Neural progenitor cell (in vitro differentiated cells): ENCODE measurements at regions not wholly inside any gene's neighbourhood (a gene's known extent, or its start where the extent isn't known, plus 50 kb on each side); places are given as distances from the start of the nearest gene placed in this dataset.

Experiments
- DNase-seq: peaks from one replicate; pipeline ENCODE4 v3.0.0-alpha.2; 2016; ENCODE audit warnings: low spot score
- H2AFZ ChIP-seq: fragments of 200-600 bp; sonication (generic); replicated peaks from 2 replicates; pipeline ENCODE4 v1.6.1; 2016; ENCODE audit warnings: antibody characterized with exemption
- H3F3A ChIP-seq: fragments of 200-600 bp; sonication (generic); 2 replicates; pipeline ENCODE4 v1.6.1; 2016; ENCODE audit warnings: antibody characterized with exemption, low read depth
- H3K27ac ChIP-seq: fragments of 200-600 bp; sonication (generic); 2 replicates; pipeline ENCODE4 v1.5.1; 2016; ENCODE audit warnings: mild to moderate bottlenecking
- H3K27me3 ChIP-seq: fragments of 200-600 bp; sonication (generic); 2 replicates; pipeline ENCODE4 v1.6.1; 2016; ENCODE audit warnings: mild to moderate bottlenecking, moderate library complexity
- H3K36me3 ChIP-seq: fragments of 200-600 bp; sonication (generic); 2 replicates; pipeline ENCODE4 v1.5.1; 2016
- H3K4me1 ChIP-seq: fragments of 200-600 bp; sonication (generic); 2 replicates; pipeline ENCODE4 v1.6.1; 2016; ENCODE audit warnings: mixed run types
- H3K4me2 ChIP-seq: fragments of 200-600 bp; sonication (generic); 2 replicates; pipeline ENCODE4 v1.6.1; 2016
- H3K4me3 ChIP-seq: fragments of 200-600 bp; sonication (generic); 2 replicates; pipeline ENCODE4 v1.5.1; 2016
- H3K79me2 ChIP-seq: fragments of 200-600 bp; sonication (generic); 2 replicates; pipeline ENCODE4 v1.6.1; 2016; ENCODE audit warnings: low read depth
- H3K9ac ChIP-seq: fragments of 200-600 bp; sonication (generic); 2 replicates; pipeline ENCODE4 v1.6.1; 2016
- H3K9me3 ChIP-seq: fragments of 200-600 bp; sonication (generic); 2 replicates; pipeline ENCODE4 v1.5.1; 2016; ENCODE audit warnings: low read depth
- H4K20me1 ChIP-seq: fragments of 200-600 bp; sonication (generic); 2 replicates; pipeline ENCODE4 v1.6.1; 2016; ENCODE audit warnings: low read depth
- H3K27ac Mint-ChIP-seq: 3 replicates; pipeline ENCODE4 v1.8.0; 2021; ENCODE audit warnings: mixed read lengths
- H3K27me3 Mint-ChIP-seq: 2 replicates; pipeline ENCODE4 v1.8.0; 2022; ENCODE audit warnings: low read depth, mild to moderate bottlenecking, inconsistent platforms, moderate library complexity, mixed read lengths; ENCODE audit not compliant: insufficient read depth
- H3K36me3 Mint-ChIP-seq: 3 replicates; pipeline ENCODE4 v1.8.0; 2021; ENCODE audit warnings: mixed read lengths
- H3K4me1 Mint-ChIP-seq: 3 replicates; pipeline ENCODE4 v1.8.0; 2021; ENCODE audit warnings: mixed read lengths
- H3K4me3 Mint-ChIP-seq: 3 replicates; pipeline ENCODE4 v1.8.0; 2021; ENCODE audit warnings: mild to moderate bottlenecking, moderate library complexity, mixed read lengths
- H3K9me3 Mint-ChIP-seq: 3 replicates; pipeline ENCODE4 v1.8.0; 2020; ENCODE audit warnings: mixed read lengths
- CTCF ChIP-seq: fragments of 200-600 bp; sonication (generic); IDR thresholded peaks from 2 replicates; pipeline ENCODE4 v1.5.1; 2017; ENCODE audit warnings: antibody characterized with exemption, mild to moderate bottlenecking
- EZH2 ChIP-seq: fragments of 200-600 bp; sonication (generic); IDR thresholded peaks from 2 replicates; pipeline ENCODE4 v1.6.1; 2017; ENCODE audit warnings: antibody characterized with exemption, mild to moderate bottlenecking, moderate library complexity
- EZH2phosphoT487 ChIP-seq: fragments of 200-600 bp; sonication (generic); IDR thresholded peaks from 2 replicates; pipeline ENCODE4 v1.6.1; 2017; ENCODE audit warnings: antibody characterized with exemption

- Mint-ChIP-seq H3K36me3 (no peaks in the 10 kb centered on the region), H3K4me3 (no peak overlapping the region), H3K27ac (no peak overlapping the region), H3K27me3 (peaks cover 5% of the 10 kb centered on the region), H3K9me3 (peaks cover 10% of the 10 kb centered on the region), H3K4me1 (no peaks in the 10 kb centered on the region)
- H3K27ac ChIP-seq = no peak overlapping the region
- H3K9me3 ChIP-seq = no peaks in the 10 kb centered on the region
- no peaks in the 10 kb centered on the region for H4K20me1 ChIP-seq
- H3K4me2 ChIP-seq = no peak overlapping the region
- no peaks in the 10 kb centered on the region for H3K36me3 ChIP-seq
- H3K4me3 ChIP-seq = no peak overlapping the region
- H3F3A ChIP-seq = no peaks in the 10 kb centered on the region
- no peak for DNase-seq
- TF ChIP-seq EZH2 (no peak), EZH2phosphoT487 (no peak), CTCF (no peak)
- no peaks in the 10 kb centered on the region for H3K27me3 ChIP-seq
- no peak overlapping the region for H2AFZ ChIP-seq
- H3K4me1 ChIP-seq = no peaks in the 10 kb centered on the region
- no peaks in the 10 kb centered on the region for H3K79me2 ChIP-seq
- no peak overlapping the region for H3K9ac ChIP-seq
These were observed 122.2 kb upstream of the RTL1 start for GRCh38 chr14:101025696-101026095.

GRCh38 chr14:101026341-101026740 is 122.8 kb upstream of the RTL1 start:
- H3K4me3 ChIP-seq = no peak overlapping the region
- peaks cover 10% of the 10 kb centered on the region for H3K9me3 Mint-ChIP-seq
- DNase-seq = no peak

DNA sequence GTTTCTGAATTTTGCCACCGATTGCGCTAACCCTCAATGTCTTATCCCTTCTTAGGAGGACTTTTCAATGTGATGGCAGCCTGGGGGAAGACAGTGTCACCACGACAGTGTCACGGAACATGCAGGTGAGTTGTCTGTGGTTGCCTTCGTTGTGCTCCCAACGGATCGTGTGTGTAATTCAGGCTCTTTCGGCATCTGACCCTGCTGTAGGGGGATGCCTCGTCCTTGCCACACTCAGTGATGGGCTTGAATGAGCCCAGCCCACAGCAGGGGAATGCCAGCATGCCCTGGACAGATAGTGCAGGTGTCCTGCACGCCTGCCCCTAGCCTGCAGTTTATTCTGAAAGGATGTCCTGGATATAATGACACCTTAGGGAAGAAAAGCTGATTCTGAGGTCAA is 123.8 kb upstream of the RTL1 start:
- Mint-ChIP-seq H3K4me1 (no peaks in the 10 kb centered on the region), H3K9me3 (peaks cover 12% of the 10 kb centered on the region), H3K27me3 (peaks cover 4% of the 10 kb centered on the region), H3K36me3 (no peaks in the 10 kb centered on the region), H3K27ac (no peak overlapping the region), H3K4me3 (no peak overlapping the region)
- H2AFZ ChIP-seq = no peak overlapping the region
- H3K27ac ChIP-seq = no peak overlapping the region
- no peaks in the 10 kb centered on the region for H3F3A ChIP-seq
- H3K4me1 ChIP-seq = no peaks in the 10 kb centered on the region
- H3K4me3 ChIP-seq = no peak overlapping the region
- no peaks in the 10 kb centered on the region for H3K36me3 ChIP-seq
- no peak overlapping the region for H3K4me2 ChIP-seq
- no peaks in the 10 kb centered on the region for H4K20me1 ChIP-seq
- H3K9ac ChIP-seq = no peak overlapping the region
- H3K9me3 ChIP-seq = no peaks in the 10 kb centered on the region
- no peaks in the 10 kb centered on the region for H3K27me3 ChIP-seq
- no peaks in the 10 kb centered on the region for H3K79me2 ChIP-seq
- no peak for DNase-seq
- no peak for TF ChIP-seq CTCF
- TF ChIP-seq EZH2phosphoT487 = no peak
- no peak for TF ChIP-seq EZH2

More at GRCh38 chr14:101026341-101026740, 122.8 kb upstream of the RTL1 start:
- Mint-ChIP-seq H3K27ac (no peak overlapping the region), H3K36me3 (no peaks in the 10 kb centered on the region), H3K4me1 (no peaks in the 10 kb centered on the region), H3K4me3 (no peak overlapping the region), H3K27me3 (peaks cover 2% of the 10 kb centered on the region)
- no peak overlapping the region for H3K4me2 ChIP-seq
- no peaks in the 10 kb centered on the region for H3K27me3 ChIP-seq
- H3F3A ChIP-seq = no peaks in the 10 kb centered on the region
- H3K36me3 ChIP-seq = no peaks in the 10 kb centered on the region
- TF ChIP-seq EZH2phosphoT487 (no peak), CTCF (no peak), EZH2 (no peak)
- H3K27ac ChIP-seq = no peak overlapping the region
- no peak overlapping the region for H3K9ac ChIP-seq
- no peaks in the 10 kb centered on the region for H3K79me2 ChIP-seq
- H4K20me1 ChIP-seq = no peaks in the 10 kb centered on the region
- no peak overlapping the region for H2AFZ ChIP-seq
- H3K4me1 ChIP-seq = no peaks in the 10 kb centered on the region
- no peaks in the 10 kb centered on the region for H3K9me3 ChIP-seq

DNA sequence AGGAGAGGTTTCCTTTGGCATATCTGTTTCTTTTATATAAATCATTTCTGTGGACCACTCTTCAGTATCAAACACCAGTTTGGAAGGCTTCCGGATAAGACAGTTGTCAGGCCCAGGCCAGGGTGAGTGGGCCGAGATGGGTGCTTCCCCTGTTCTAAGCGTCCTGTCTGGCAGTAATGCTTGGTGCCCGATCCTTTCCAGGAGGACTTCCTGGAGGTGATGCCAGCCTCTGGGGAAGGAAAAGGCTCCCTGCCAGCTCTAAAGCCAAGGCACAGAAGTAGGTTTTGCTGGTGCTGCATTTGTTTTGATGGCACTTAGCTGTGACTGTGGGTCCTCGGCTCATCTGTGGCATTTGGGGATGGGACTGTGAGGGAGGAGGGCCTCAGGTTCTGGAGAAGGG is 124.4 kb upstream of the RTL1 start:
- TF ChIP-seq EZH2 (no peak), CTCF (no peak), EZH2phosphoT487 (no peak)
- no peak overlapping the region for H3K27ac ChIP-seq
- H3K27ac Mint-ChIP-seq = no peak overlapping the region

More for the DNA sequence above, 124.4 kb upstream of the RTL1 start:
- no peak overlapping the region for H3K4me3 ChIP-seq
- Mint-ChIP-seq H3K4me3 (no peak overlapping the region), H3K27me3 (peaks cover 4% of the 10 kb centered on the region), H3K36me3 (no peaks in the 10 kb centered on the region), H3K4me1 (no peaks in the 10 kb centered on the region), H3K9me3 (peaks cover 9% of the 10 kb centered on the region)
- H3K9me3 ChIP-seq = no peaks in the 10 kb centered on the region
- no peaks in the 10 kb centered on the region for H4K20me1 ChIP-seq
- H3K4me1 ChIP-seq = no peaks in the 10 kb centered on the region
- no peaks in the 10 kb centered on the region for H3K27me3 ChIP-seq
- DNase-seq = no peak
- H3K4me2 ChIP-seq = no peak overlapping the region
- H3K79me2 ChIP-seq = no peaks in the 10 kb centered on the region
- H3F3A ChIP-seq = no peaks in the 10 kb centered on the region
- no peak overlapping the region for H2AFZ ChIP-seq
- H3K9ac ChIP-seq = no peak overlapping the region
- H3K36me3 ChIP-seq = no peaks in the 10 kb centered on the region
